HG02938 (cell line): ENCODE measurements at regions not wholly inside any gene's neighbourhood (a gene's known extent, or its start where the extent isn't known, plus 50 kb on each side); places are given as distances from the start of the nearest gene placed in this dataset.

Experiments
- ATAC-seq: cut with Tn5 transposase; IDR thresholded peaks from one replicate; pipeline ENCODE4 v1.9.1; 2021; ENCODE audit warnings: mild to moderate bottlenecking, moderate library complexity; ENCODE audit not compliant: unreplicated experiment

DNA sequence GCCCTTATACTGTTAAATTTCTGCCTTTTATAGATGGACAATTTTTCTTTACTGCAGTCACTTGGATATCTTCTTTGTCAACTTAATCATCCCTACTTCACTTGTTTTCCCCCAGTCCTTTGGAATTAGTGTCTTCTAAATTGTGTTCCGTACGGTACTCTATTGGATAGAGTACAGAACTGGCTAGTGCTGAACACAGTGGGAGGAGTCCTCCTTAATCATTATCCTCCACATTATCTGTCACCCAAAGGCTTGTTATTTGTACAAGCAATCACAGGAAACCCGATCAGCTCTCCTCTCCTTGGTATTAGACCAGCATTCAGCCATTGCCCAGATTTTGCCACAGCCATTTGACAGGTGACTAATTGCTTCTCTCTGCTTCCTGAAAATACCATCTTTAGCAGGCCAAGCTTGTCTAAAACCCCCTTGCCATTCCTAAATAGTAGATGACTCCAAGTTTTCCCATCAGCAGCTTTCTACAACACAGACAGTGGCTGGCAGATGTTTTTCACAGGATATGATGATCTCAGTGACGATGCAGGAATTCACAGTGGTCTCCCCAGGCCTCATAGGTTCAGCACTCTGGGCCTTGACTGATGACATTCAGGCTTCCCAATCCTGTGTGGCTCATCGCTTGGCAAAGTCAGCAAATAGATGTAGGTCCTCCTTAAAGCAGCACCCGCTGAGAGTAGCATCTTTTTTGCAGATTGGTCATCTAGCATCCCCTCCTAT, 216.0 kb upstream of the RGS6 start:
- ATAC-seq = no peak

DNA sequence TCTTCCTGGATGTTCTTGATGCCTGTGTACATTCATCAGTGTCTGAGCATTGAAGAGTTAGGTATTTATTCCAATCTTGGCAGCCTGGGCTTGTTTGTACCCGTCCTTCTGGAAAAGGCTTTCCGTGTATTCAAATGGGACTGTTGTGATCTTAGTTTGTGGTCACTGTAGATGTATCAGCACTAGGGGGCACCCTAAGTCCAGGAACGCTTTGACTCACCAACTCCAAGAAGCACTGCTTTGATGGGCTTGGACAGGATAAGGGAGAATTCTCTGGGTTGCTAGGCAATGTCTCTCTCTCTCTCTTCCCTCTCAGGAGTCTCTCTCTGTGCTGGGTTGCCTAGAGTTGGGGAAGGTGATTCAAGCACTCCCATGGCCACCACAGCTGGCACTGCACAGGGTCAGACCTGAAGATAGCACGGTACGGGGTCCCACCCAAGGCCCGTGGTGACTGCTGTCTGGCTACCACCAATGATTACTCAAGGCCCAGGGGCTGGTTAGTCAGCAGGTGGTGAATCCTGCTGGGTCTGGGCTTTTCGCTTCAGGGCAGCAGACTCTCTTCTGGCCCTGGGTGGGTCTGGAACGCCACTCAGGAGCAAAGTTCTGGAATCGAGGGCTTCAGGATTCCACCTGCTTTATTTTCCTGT, 211.1 kb upstream of the RGS6 start:
- ATAC-seq = no peak

DNA sequence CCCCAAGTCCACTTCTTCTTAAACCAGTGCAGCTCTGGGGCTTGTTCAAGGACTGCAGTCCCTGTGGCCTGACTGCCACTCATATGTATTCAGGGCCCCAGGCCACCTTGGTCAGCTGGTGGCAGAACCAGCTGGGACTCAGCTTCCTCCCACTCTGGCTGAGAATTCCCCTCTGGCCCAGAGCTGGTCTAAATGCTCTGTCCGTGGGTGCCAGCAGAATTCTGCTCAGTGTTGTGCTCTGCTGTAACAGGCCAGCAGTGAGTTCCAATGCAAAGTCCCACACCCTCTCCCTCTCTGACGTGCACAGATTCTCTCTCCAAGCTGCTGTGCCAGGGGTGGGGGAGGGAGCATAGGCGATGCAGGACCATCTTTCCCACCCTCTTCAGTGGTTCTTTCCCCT, 210.4 kb upstream of the RGS6 start:
- ATAC-seq = no peak

DNA sequence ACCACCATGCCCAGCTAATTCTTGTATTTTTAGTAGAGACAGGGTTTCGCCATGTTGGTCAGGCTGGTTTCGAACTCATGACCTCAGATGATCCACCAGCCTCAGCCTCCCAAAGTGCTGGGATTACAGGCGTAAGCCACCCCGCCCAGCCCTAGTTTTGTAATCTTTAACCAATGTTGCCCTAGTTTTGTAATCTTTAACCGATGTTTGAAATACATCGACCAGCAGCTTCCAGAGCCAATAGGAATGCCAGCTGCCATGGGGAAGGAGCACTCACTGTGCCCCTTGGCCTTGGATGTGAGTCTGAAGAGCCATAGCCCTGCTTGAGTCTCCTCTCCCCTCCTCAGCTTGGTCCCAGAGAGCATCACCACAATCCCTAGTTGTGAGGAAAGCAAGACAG, 209.3 kb upstream of the RGS6 start:
- ATAC-seq = no peak

DNA sequence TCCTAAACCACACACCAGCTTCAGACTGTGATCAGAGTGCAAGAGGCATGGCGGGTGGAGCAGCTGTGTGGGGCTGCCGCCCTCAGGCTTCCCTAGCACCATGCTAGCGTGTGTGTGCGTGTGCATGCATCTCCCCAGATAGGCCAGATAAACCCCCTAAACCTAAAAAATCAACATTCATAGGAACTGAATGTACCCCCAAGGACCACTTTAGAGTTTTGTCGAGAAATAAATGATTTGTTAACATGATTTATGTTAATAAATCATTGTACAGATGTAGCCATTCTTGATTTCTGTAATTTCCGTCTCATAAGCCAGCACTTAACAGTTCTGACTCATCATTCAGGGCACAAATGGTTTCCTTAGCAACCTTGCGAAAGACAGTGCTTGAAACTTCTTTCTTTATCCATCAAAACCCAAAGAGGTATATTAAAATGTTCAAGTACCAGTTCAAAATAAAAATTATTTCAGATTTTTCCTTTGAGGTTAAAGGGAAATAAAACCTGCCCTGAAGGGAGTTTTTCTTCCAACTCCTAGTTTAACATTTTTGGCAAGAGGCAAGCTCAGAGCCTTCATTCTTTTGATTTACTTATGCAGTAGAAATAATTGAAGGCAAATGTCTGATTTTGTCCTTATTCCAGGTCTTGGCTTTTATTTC, 206.2 kb upstream of the RGS6 start:
- ATAC-seq = no peak

DNA sequence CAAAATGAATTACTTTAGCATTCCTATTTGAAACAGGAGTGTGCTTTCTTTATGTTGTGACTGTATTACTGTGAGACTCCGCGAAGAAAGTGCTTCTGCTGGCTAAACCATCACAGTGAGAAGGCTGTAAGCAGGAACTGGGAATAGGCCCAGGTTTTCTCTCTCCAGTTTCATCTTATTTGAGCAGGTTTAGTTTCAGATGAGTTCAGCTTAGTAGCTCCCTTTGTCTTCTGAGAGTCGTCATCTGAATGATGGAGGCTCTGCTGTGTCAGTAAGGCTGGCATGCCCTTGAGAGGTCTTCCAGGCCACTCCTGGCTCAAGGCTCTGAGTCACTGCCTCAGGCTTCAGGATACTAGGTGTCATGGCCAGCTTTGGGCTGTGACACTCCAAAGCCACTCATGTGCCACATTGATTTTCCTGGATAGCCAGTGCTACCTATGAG, 205.6 kb upstream of the RGS6 start:
- no peak for ATAC-seq

DNA sequence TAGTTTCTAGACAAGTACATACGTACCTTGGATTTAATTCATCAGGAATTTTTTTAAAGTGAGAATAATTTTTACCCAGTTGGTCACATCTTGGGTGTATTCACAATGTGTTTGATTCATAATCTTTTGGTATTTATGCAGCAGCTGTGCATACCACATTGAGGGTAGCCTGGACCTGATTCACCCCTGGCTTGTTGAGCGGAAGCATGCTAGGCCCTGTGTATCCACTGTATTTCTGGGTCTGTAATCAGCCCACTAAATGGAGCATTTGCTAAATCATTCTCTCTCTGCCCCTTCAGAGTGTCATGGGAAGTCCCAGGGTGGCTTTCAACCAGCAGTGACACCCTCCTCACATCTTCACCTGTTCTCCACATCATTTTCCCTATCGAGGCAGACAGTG, 203.8 kb upstream of the RGS6 start:
- ATAC-seq = no peak

DNA sequence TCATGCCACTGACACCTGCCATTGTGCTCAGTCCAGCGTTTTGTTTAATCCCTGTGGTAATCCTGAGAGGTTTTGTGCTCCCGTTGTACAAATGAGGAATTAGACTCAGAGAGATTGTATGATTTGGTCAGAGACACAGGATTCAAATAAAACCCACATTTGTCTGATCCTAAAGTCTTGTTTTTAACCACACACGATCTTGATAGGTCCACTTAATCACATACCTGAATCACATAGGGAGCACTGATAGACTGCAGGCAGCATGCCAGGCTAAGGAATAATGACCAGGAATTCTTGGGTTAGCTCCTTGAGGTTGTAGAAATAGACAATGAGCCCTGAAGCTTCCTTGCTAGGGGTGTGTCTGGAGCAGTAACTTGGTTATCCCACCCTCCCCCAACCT, 202.6 kb upstream of the RGS6 start:
- ATAC-seq = no peak

DNA sequence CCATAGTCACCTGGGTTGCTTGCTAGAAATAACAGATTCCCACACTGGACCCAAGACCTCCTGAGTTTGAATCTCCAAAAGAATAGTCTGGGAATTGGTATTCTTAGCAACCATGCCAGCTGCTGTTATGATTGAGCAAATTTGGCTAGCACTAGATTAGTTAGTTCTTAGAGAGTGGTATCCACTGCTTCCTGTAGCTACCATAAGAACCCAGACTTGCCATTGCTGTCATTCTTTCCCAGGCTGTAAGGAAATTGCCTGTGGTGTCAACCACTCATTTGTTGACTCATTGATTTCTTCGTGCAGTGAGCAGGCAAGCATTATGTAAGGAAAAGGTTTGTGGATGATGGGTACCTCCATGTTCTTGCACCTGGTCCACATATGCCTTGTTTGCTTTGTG, 201.8 kb upstream of the RGS6 start:
- ATAC-seq = no peak

DNA sequence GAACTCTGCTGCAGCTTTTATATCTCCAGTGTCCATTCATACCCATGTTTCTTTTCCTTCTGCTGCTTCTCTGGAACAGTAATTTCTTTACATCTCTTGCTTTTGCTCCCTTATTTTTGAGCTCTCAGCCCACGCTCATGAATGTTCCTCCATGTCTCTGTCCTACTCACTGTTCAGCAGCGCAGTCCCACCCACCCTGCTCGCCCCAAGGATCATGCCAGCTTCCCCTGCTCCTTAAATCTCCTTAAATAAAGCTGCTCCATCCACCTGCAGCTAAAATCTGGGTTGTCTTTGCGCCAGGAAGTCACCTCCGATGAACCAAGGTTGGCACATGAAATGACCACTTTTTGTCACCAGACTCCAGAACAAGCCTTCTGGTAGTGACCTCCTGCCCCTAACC, 201.1 kb upstream of the RGS6 start:
- no peak for ATAC-seq

DNA sequence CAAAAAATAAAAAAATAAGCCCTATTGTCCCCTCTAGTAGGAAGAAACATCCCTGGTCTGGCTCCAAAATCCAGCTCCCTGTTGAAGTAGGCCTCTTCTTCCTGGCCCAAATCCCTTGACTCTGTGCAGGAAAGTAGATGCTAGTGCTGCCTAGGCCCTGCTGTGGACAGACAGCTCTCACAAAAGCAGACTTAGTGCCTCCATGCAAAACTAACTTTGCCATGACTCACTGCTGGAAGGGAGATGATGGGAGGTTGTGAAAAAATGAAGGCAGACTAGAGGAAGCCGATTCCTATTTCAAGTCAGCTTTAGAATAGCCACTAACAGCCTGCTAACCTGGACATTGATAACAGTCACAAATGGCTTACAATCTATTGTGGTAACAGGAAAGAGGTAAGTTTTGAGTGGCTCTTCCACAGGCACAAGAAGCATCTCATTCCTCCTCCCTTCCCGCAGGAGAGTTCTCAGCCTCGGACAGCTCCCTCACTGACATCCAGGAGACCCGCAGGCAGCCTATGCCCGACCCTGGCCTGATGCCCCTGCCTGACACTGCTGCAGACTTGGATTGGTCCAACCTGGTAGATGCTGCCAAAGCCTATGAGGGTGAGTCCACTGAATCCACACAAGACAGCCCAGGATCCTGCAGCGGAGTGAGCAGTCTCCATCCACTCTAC, 198.9 kb upstream of the RGS6 start:
- ATAC-seq = no peak

DNA sequence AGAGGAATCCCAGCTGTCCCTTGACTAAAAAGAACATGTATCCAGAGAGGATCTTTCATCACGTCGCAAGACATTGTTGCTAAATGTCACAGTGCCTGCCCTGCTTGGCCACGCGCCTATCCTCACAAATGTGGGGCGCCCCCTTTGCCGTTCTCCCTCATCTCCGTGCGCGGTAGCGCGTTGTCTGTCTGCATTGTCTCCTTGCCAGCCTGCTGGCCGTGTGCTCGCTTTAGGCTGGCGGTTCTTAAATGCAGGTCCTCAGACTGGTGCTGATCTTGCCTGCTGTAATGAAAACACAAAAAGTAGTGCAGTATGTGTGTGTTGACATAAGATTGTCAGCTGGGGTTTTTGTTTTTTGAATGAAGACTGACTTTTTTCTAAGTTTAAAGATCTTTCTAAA, 198.2 kb upstream of the RGS6 start:
- no peak for ATAC-seq

DNA sequence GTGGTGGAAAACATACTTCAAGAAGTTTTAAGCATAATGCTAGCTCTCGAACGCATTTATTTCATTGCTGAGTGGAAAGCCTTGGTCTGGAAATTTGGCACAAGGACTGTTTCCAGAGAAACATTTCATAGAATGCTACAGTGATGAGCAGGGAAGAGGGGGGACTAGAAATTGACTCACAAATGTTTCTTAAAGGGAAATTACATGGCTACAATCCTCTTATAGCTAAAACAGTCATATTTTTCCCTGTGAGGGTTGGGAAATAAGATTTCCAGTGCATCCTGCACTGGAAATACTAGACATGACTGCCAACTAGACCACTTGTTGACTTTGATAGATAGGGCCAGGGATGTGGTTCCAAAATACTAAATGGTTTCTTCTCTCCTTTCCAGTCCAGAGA, 197.3 kb upstream of the RGS6 start:
- no peak for ATAC-seq

DNA sequence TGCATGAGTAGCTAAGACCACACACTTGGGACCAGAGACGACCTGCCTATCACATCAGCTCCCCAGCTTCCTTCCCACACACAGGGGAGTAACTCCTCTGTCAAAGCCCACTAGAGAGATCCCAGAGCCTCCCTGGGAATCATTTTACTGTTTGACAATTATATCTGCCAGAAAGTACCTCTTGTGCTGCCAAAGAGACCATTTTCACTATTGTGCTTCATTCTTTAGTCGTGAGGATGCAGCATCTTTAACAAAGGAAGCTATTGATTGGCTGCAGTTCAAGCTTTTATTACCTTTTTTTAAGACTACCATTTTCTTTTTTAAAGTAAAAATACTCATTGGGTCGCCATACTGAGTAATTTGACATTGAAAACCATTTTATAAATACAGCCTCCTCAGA, 194.5 kb upstream of the RGS6 start:
- no peak for ATAC-seq

DNA sequence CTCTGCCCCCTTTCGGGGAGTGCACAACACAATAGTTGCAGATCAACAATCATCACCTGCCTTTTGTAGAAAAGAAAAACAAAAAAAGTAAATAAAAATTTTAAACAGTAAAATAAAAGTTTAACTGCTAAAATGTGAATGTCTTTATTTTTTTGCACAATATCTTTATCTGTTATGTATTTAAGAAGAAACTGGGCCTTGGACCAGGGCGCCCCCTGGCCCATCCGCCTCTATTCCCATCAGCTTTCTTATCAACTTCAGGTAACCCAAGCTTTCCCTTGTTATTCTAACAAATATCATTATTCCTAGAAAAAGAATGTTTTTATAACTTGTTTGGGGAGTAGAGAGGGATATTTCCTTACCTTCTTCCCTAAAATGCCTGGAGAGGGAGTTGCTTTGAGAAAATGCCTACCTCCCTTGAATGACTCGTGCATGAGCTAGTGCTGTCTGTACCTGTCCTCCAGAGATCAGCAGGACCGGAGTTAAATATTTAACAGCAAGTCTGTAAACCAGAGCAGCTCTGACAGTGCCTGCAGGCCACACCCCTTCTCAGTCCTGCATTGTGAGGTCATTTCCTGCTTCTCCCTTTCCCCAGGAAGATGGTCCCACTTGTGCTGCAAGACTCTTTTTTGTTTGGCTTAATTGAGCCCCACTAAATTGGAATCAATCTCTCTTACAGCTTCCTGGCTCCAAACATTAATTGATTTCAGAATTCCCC, 192.8 kb upstream of the RGS6 start:
- no peak for ATAC-seq

DNA sequence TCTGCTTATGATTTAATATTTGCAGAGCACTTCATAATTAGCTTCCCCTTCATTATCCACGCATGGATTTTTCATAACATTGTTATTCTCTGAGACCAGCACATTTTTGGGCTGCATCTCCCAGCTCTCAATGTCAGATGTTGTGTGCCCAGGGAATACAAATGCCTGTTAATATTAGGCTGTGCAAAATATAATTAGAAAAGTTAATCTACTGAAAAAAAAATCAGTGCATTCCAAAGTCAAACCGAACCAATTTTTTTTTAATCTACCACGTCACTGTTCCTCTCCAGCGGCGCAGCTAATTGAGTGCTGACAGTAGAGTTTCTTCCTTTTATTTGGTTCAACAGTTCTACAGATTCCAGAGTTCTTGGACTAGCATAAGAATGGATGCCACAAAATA, 191.0 kb upstream of the RGS6 start:
- ATAC-seq = no peak

DNA sequence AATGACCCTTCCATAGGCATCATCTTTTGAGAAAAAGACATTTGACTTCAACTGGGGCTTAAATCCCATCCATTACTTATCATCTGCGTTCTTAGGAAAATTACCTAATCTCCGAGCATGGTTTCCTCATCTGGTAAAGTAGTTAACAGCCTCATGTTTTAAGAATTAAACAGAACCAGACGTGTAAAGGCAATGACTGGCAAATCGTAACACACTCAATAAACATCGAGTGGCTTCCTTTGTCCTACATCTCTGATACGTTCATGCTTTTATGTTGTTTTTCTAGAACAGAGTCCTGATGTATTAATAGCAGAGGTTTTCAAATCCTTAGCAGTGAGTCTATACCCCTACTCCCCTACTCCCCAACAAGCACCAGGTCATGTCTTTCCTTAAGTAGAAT, 189.7 kb upstream of the RGS6 start:
- ATAC-seq = no peak

DNA sequence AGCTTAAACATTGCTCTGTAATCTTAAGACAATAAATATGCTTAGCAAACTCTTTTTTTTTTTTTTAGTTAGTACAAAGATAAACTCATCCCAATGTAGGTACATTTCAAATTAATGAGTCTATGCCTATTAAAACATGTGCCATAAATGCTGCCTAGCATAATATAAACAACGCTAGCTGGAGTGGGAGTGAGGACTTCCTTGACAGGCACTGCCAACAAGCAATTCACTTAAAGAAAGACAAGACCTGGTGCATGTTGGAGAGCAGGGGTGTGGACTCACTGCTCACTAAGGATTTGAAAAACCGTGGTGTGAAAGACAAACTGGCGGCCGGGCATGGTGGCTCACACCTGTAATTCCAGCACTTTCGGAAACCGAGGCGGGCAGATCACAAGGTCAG, 187.2 kb upstream of the RGS6 start:
- ATAC-seq = no peak

DNA sequence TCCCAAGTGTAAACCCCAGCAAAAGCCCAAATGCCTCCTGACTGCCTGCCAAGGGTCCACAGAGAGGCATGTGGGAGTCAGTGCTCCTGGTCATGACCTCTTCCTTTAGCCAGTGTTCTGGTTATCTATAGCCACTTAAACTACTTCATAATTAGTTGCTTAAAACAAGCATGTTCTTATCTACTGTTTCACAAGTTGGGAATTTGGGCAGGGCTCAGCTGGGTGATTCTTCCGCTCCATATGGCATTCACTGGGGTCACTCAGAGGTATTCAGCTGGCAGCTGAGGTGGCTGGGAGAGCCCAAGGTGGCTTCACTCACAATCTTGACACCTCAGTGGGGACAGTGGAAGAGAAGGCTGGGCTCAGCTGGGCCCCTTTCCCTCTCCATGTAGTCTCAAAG, 184.0 kb upstream of the RGS6 start:
- no peak for ATAC-seq

DNA sequence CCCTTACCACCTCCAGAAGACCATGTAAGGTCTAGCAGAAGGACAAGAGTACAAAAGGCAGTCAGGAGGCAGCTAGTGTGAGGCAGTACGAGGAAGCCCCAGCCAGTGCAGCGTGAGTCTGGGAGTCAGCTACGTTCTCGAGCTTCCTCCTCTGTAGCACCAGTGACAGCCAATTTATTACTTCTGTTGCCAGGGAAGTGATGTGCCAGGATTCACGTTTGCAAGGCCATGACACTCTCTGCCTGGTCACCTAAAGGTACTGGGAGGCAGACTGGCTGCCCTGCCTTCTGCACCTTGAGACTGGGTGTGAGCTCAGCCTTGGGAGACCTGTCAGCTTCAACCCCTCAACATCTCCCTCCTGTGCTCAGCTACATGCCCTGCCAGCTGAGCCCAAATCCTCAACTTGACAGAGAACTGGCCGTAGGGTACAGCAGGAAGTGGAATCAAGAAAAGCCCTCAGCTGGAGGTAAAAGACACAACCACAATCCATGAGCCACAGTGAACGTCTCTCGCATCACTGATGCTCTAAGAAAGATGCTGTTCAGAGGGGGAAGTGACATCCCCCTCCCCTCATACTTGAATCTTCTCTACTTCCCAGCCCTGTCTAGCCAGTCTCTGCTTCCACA, 182.5 kb upstream of the RGS6 start:
- no peak for ATAC-seq

DNA sequence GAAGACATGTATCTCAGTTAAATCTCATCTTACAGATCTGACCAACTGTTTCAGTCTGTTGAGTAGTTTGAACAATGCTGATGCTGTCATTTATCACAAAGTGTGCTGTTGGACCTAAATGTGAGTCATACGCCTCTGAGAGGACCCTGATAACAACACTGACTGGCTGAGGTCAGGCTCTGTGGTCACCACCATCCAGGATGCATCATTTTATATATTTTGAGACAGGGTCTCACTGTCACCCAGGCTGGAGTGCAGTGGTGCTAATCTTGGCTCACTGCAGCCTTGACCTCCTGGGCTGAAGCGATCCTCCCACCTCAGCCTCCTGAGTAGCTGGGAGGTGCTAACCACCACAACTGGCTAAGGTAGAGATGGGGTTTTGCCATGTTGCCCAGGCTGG, 181.0 kb upstream of the RGS6 start:
- no peak for ATAC-seq
